Activated CD4-positive, alpha-beta T cell treated with anti-CD3 and anti-CD28 coated beads, Interleukin-2, amount 10 ng/mL, durations not matched to agents 7 days and 5 days (primary cell): ENCODE measurements at regions not wholly inside any gene's neighbourhood (a gene's known extent, or its start where the extent isn't known, plus 50 kb on each side); places are given as distances from the start of the nearest gene placed in this dataset.
A peak's percentile ranks its signal among the peaks of the same experiment; 100 is the strongest.

ENCODE experiments used
- CTCF ChIA-PET: fragments of 350-600 bp; sonication (Branson Sonifier 250); formaldehyde crosslinking; loops from one replicate; lab custom pipeline; 2021; ENCODE audit warnings: antibody characterized with exemption; lab: Charles Lee
- POLR2A ChIA-PET: fragments of 350-600 bp; sonication (Branson Sonifier 250); formaldehyde crosslinking; loops from one replicate; lab custom pipeline; 2021; ENCODE audit warnings: antibody characterized with exemption; lab: Charles Lee
- DNase-seq: peaks from one replicate; pipeline ENCODE4 v3.0.0-alpha.2; 2020
- H3K27ac Mint-ChIP-seq: one replicate; pipeline ENCODE4 v1.8.0; 2021; ENCODE audit warnings: mild to moderate bottlenecking, moderate library complexity, mixed read lengths
- H3K27me3 Mint-ChIP-seq: one replicate; pipeline ENCODE4 v1.8.0; 2021; ENCODE audit warnings: mixed read lengths
- H3K36me3 Mint-ChIP-seq: one replicate; pipeline ENCODE4 v1.8.0; 2021; ENCODE audit warnings: low read depth, mixed read lengths
- H3K4me1 Mint-ChIP-seq: one replicate; pipeline ENCODE4 v1.8.0; 2021; ENCODE audit warnings: mixed read lengths
- H3K4me3 Mint-ChIP-seq: one replicate; pipeline ENCODE4 v1.8.0; 2021; ENCODE audit warnings: mild to moderate bottlenecking, moderate library complexity, mixed read lengths
- H3K9me3 Mint-ChIP-seq: one replicate; pipeline ENCODE4 v1.8.0; 2021; ENCODE audit warnings: mixed read lengths

- ChIA-PET CTCF (no interaction called here), POLR2A (no interaction called here)
- Mint-ChIP-seq H3K9me3 (peaks cover 3% of the 10 kb centered on the region), H3K4me1 (peaks cover 3% of the 10 kb centered on the region), H3K4me3 (no peak overlapping the region), H3K27me3 (peaks cover 29% of the 10 kb centered on the region), H3K27ac (no peak overlapping the region), H3K36me3 (peaks cover 2% of the 10 kb centered on the region)
- DNase-seq, result no peak
These were observed 196.7 kb upstream of the TBX20 start for GRCh38 chr7:35450456-35451214.

DNA sequence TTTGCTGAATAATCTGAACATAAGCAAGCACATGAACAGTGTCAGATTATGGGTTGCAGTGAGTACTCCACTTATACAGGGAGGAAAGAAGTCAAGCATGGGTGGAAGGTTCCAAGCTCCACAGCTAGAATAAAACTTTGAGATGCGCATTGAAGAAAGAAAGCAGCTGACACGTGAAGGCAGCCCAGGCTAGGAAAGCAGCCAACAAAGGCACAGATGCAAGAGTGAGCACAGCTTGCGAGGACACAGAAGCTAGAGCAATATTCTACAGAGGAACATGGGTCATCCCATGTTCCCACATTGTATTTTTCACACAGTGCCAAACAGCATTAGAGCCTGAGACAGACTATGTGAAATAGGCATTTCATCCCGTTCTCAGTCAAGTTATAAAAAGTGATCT lies 194.6 kb upstream of the TBX20 start:
- peaks cover 14% of the 10 kb centered on the region for H3K27me3 Mint-ChIP-seq
- no peak for DNase-seq
- no peaks in the 10 kb centered on the region for H3K9me3 Mint-ChIP-seq
- ChIA-PET POLR2A (no interaction called here), CTCF (interaction anchor here (1.1 kb wide), 1 partner anchor 17 kb away, joined by 3 read pairs; no protein-coding TSS in a partner anchor)
- H3K4me1 Mint-ChIP-seq, result no peaks in the 10 kb centered on the region
- H3K36me3 Mint-ChIP-seq, result no peaks in the 10 kb centered on the region
- no peak overlapping the region for H3K4me3 Mint-ChIP-seq
- no peak overlapping the region for H3K27ac Mint-ChIP-seq

- no peak for DNase-seq
- CTCF ChIA-PET, result no interaction called here
- POLR2A ChIA-PET, result no interaction called here
- Mint-ChIP-seq H3K36me3 (no peaks in the 10 kb centered on the region), H3K4me3 (no peak overlapping the region), H3K27ac (no peak overlapping the region), H3K9me3 (no peaks in the 10 kb centered on the region), H3K4me1 (no peaks in the 10 kb centered on the region), H3K27me3 (peaks cover 14% of the 10 kb centered on the region)
These were observed 192.2 kb upstream of the TBX20 start for GRCh38 chr7:35446091-35446490.

DNA sequence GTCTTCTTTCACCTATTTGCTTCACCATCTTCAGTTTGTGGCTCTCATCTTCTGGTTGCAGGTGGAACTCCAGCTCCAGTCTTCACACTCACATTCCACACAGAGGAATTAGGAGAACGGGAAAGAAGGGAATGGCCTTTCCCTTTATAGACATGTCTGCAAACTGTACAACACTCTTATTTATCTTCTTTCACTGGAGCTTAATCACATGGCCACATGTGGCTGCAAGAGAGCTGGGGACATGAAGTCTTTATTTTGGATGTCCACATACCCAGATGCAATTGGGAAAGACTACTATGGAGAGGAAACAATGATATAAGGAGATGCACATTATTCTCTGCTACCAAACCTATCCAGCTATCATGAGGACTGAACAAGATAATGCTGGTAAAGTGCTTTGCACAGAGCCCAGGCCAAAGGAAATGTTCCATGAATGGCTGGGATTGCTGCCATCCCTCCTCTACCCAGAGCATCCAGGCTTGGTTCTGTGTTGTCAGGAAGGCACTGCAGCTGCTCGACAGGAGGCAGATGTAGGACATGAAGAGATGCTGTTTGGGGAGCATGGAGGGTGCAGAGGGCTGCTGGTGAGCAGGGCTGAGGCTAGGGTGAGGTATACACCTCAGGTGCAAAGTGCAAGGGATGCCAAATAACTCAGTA lies 183.8 kb upstream of the TBX20 start:
- H3K4me3 Mint-ChIP-seq, result no peak overlapping the region
- ChIA-PET POLR2A (no interaction called here), CTCF (interaction anchor here (0.7 to 0.9 kb wide), 2 partner anchors 9 to 14 kb away, joined by 3 read pairs; no protein-coding TSS in a partner anchor)
- no peaks in the 10 kb centered on the region for H3K9me3 Mint-ChIP-seq
- H3K27me3 Mint-ChIP-seq, result peaks cover 8% of the 10 kb centered on the region
- H3K27ac Mint-ChIP-seq, result no peak overlapping the region
- DNase-seq, result no peak
- H3K4me1 Mint-ChIP-seq, result no peaks in the 10 kb centered on the region
- no peaks in the 10 kb centered on the region for H3K36me3 Mint-ChIP-seq

DNA sequence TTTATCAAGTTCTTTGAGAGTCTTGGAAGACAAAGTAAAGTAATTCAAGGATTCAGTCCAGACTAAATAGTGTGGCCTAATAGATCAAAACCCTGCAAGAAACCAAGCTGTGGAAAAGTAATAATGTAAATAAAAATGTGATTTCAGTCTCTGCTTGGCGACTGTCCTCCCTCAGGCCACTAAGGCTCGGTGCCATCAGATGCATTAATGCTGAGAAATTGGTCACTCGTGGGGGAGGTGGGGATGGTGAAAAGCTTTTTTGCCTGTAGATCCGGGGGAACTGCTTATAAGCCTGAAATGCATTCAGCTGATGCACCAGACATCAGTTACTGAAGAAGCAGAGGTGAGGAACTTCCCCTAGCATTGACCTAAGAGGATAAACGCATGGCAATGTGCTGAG lies 182.6 kb upstream of the TBX20 start:
- Mint-ChIP-seq H3K27me3 (peaks cover 7% of the 10 kb centered on the region), H3K9me3 (no peaks in the 10 kb centered on the region), H3K27ac (no peak overlapping the region), H3K36me3 (no peaks in the 10 kb centered on the region), H3K4me3 (no peak overlapping the region), H3K4me1 (no peaks in the 10 kb centered on the region)
- ChIA-PET POLR2A (no interaction called here), CTCF (no interaction called here)
- no peak for DNase-seq

GRCh38 chr7:35430547-35431153 lies 176.8 kb upstream of the TBX20 start:
- Mint-ChIP-seq H3K27ac (no peak overlapping the region), H3K27me3 (peaks cover 10% of the 10 kb centered on the region), H3K4me3 (no peak overlapping the region), H3K9me3 (peaks cover 6% of the 10 kb centered on the region), H3K4me1 (no peaks in the 10 kb centered on the region), H3K36me3 (no peaks in the 10 kb centered on the region)
- ChIA-PET POLR2A (no interaction called here), CTCF (interaction anchor here (1.4 to 1.5 kb wide), 2 partner anchors 17 to 123 kb away, joined by 3 to 5 read pairs; no protein-coding TSS in a partner anchor)
- DNase-seq, result no peak

DNA sequence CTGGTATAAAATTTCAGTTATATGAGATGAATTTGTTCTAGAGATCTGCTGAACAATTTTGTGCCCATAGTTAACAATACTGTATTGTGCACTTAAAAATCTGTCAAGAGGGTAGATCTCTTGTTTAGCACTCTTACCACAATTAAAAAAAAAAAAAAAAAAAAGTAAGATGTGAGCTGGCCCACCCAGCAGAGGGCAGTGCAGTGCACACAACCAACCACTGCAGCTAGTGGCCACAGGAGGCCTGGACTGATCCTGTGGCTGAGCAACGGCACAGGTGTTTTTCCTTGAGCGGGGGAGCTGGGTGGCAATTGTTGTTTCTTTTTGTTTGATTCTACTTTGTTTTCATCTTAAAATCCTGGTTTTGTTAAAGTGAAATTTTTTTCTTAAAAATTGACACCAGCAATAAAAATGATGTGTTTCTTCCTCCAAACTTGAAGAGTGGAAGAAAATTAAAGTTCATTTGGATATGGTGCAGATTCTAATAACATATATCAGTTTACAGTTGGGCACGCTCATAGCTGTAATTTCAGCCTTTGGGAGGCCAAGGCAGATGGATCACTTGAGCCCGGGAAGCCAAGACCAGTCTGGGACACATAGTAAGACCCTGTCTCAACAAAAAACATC lies 171.1 kb upstream of the TBX20 start:
- Mint-ChIP-seq H3K9me3 (no peaks in the 10 kb centered on the region), H3K27ac (no peak overlapping the region), H3K36me3 (no peaks in the 10 kb centered on the region), H3K4me1 (no peaks in the 10 kb centered on the region), H3K4me3 (no peak overlapping the region), H3K27me3 (peaks cover 8% of the 10 kb centered on the region)
- peak; percentile 57 for DNase-seq
- POLR2A ChIA-PET, result no interaction called here
- CTCF ChIA-PET, result interaction anchor here (0.6 to 1.2 kb wide), 7 partner anchors 10 to 200 kb away, joined by 3 to 9 read pairs (median 4); no protein-coding TSS in a partner anchor

DNA sequence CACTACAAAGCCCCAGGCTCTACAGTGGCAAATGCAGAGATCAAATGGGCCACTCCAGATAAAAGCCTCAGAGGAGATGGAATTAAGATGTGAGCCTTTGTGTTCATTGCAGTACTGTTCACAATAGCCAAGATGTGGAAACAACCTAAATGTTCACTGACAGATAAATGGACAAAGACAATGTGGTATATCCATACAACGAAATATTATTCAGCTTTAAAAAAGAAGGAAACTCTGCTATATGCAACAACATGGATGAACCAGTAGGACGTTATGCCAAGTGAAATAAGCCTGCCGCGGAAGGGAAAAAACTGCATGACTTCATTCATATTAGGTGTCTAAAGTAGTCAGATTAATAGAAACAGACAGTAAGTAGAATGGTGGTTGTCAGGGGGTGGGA lies 170.5 kb upstream of the TBX20 start:
- Mint-ChIP-seq H3K9me3 (no peaks in the 10 kb centered on the region), H3K27ac (no peak overlapping the region), H3K4me1 (no peaks in the 10 kb centered on the region), H3K36me3 (no peaks in the 10 kb centered on the region), H3K27me3 (peaks cover 8% of the 10 kb centered on the region), H3K4me3 (no peak overlapping the region)
- ChIA-PET CTCF (interaction anchor here (1.0 to 1.2 kb wide), 4 partner anchors 9 to 200 kb away, joined by 3 to 9 read pairs (median 4); no protein-coding TSS in a partner anchor), POLR2A (no interaction called here)
- no peak for DNase-seq

DNA sequence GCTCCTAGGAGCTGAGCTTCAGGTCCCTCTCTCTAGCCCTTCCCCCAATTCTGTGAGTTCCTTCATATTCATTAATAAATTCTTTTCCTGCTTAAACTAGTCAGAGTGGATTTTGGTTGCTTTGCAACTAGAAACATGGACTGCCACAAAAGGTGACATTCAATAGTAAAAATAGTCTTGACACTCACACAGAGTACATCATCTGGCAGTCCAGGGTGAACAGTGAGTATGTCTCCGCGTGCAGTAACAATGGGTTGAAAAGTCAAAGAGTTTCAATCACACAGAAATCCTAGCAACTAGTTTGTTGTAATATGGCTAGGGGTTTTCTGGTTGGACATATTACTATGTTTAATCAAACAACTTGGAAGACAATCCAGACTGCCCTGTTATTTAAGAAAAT lies 168.8 kb upstream of the TBX20 start:
- Mint-ChIP-seq H3K4me3 (no peak overlapping the region), H3K4me1 (no peaks in the 10 kb centered on the region), H3K27me3 (peaks cover 8% of the 10 kb centered on the region), H3K27ac (no peak overlapping the region), H3K36me3 (no peaks in the 10 kb centered on the region), H3K9me3 (no peaks in the 10 kb centered on the region)
- ChIA-PET CTCF (no interaction called here), POLR2A (no interaction called here)
- no peak for DNase-seq

DNA sequence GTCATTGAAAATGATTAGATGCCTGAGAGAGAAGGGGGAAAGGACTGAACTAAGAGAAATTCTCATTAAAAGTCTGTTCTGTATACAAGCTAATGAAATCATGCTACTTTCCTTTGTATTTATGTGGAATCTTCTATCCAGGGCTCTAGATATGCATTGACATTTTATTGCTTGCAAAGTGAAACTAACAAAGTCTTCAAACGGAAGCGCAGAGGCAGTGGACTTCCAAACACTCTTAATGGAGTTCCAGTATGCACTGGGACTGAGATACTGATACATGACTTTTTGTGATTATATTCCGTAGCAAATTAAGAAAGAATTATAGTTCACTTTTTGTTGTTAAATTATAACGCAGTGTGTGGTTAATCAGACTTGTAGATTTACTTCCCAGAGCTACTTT lies 166.8 kb upstream of the TBX20 start:
- CTCF ChIA-PET, result interaction anchor here (1.3 kb wide), 1 partner anchor 13 kb away, joined by 3 read pairs; no protein-coding TSS in a partner anchor

GRCh38 chr7:35419391-35419755 lies 165.5 kb upstream of the TBX20 start:
- Mint-ChIP-seq H3K27me3 (peaks cover 4% of the 10 kb centered on the region), H3K9me3 (no peaks in the 10 kb centered on the region), H3K27ac (no peak overlapping the region), H3K36me3 (no peaks in the 10 kb centered on the region), H3K4me3 (no peak overlapping the region), H3K4me1 (no peaks in the 10 kb centered on the region)
- DNase-seq, result no peak
- CTCF ChIA-PET, result no interaction called here
- POLR2A ChIA-PET, result no interaction called here

More for the DNA sequence above, 166.8 kb upstream of the TBX20 start:
- Mint-ChIP-seq H3K27me3 (peaks cover 4% of the 10 kb centered on the region), H3K27ac (no peak overlapping the region), H3K36me3 (no peaks in the 10 kb centered on the region), H3K4me1 (no peaks in the 10 kb centered on the region), H3K9me3 (no peaks in the 10 kb centered on the region), H3K4me3 (no peak overlapping the region)
- POLR2A ChIA-PET, result no interaction called here
- DNase-seq, result no peak

- ChIA-PET POLR2A (no interaction called here), CTCF (no interaction called here)
- Mint-ChIP-seq H3K4me3 (no peak overlapping the region), H3K4me1 (no peaks in the 10 kb centered on the region), H3K27me3 (peaks cover 4% of the 10 kb centered on the region), H3K27ac (no peak overlapping the region), H3K9me3 (no peaks in the 10 kb centered on the region), H3K36me3 (no peaks in the 10 kb centered on the region)
- DNase-seq, result no peak
These were observed 165.0 kb upstream of the TBX20 start for GRCh38 chr7:35418716-35419390.
